ENCODE measurements at regions not wholly inside any gene's neighbourhood (a gene's known extent, or its start where the extent isn't known, plus 50 kb on each side); places are given as distances from the start of the nearest gene placed in this dataset.

DNA sequence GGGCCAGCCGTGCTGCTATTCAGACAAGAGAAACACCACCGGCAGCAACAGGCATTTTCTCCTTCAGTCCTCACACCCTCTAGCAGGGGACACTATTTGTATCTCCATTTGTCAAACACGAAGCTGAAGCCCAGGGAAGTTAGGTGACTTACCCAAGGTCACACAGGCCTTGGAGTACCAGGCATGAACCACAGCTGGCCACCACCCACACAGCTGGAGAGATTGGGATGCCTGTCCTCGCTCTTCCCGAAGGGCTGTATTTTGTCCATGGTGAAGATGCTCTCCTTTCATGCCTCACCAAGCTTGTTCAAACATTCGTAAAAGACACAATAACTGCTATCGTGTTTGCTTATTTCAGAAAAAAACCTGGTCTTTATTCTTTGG lies 182.7 kb downstream of the INHBB start:
- TF ChIP-seq TBP (IDR thresholded peaks at IDR 0.05; ENCODE audit: low read depth, low read length) (no peak), TCF12 (IDR thresholded peaks at IDR 0.05; ENCODE audit: low read depth, low read length) (no peak)
- TF ChIP-seq, protein P1, sequence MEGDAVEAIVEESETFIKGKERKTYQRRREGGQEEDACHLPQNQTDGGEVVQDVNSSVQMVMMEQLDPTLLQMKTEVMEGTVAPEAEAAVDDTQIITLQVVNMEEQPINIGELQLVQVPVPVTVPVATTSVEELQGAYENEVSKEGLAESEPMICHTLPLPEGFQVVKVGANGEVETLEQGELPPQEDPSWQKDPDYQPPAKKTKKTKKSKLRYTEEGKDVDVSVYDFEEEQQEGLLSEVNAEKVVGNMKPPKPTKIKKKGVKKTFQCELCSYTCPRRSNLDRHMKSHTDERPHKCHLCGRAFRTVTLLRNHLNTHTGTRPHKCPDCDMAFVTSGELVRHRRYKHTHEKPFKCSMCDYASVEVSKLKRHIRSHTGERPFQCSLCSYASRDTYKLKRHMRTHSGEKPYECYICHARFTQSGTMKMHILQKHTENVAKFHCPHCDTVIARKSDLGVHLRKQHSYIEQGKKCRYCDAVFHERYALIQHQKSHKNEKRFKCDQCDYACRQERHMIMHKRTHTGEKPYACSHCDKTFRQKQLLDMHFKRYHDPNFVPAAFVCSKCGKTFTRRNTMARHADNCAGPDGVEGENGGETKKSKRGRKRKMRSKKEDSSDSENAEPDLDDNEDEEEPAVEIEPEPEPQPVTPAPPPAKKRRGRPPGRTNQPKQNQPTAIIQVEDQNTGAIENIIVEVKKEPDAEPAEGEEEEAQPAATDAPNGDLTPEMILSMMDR (IDR thresholded peaks at IDR 0.05; ENCODE audit: control extremely low read depth in 1 of 3, insufficient read depth in 1 of 3, low read depth in 1 of 3, low read length in 3 of 3): no peak
